Aorta (tissue), 5 donors: ENCODE measurements at regions not wholly inside any gene's neighbourhood (a gene's known extent, or its start where the extent isn't known, plus 50 kb on each side); places are given as distances from the start of the nearest gene placed in this dataset.
"Not testable (repeated sequence)": the region's sequence is repeated elsewhere in the genome, so short reads cannot be mapped to it uniquely, and the experiment has no call there.

ENCODE experiments used
- ATAC-seq: fragments of 200-7000 bp; cut with Tn5 transposase; one replicate; pipeline ENCODE4 v1.9.1; 2022; ENCODE audit warnings: moderate library complexity; ENCODE audit not compliant: low FRiP score
- DNase-seq, 2 donors: peaks; one replicate each; pipeline ENCODE4 v3.0.0-alpha.2; 2020
- H3K27ac ChIP-seq, 2 donors: one replicate each; pipeline ENCODE4 v1.5.1; 2013; ENCODE audit warnings: low read length in 2 of 2, mild to moderate bottlenecking in 2 of 2, moderate library complexity in 2 of 2, control low read depth in 1 of 2, inconsistent platforms in 1 of 2, low read depth in 1 of 2
- H3K27me3 ChIP-seq, 2 donors: one replicate each; pipeline ENCODE4 v1.6.1; 2013; ENCODE audit warnings: control low read depth in 1 of 2, low read length in 1 of 2, mild to moderate bottlenecking in 1 of 2, moderate library complexity in 1 of 2; ENCODE audit not compliant: insufficient read depth in 2 of 2, control insufficient read depth in 1 of 2
- H3K36me3 ChIP-seq, 2 donors: one replicate each; pipeline ENCODE4 v1.6.1; 2013; ENCODE audit warnings: control low read depth in 1 of 2, low read length in 1 of 2, mild to moderate bottlenecking in 1 of 2; ENCODE audit not compliant: insufficient read depth in 2 of 2, control insufficient read depth in 1 of 2
- H3K4me1 ChIP-seq, 2 donors: one replicate each; pipeline ENCODE4 v1.6.1; 2013; ENCODE audit warnings: low read length in 2 of 2, control low read depth in 1 of 2, mild to moderate bottlenecking in 1 of 2, moderate library complexity in 1 of 2; ENCODE audit not compliant: insufficient read depth in 2 of 2, control insufficient read depth in 1 of 2
- H3K4me3 ChIP-seq, 2 donors: one replicate each; pipeline ENCODE4 v1.5.1; 2013; ENCODE audit warnings: low read length in 2 of 2, control low read depth in 1 of 2, mild to moderate bottlenecking in 1 of 2
- H3K9me3 ChIP-seq: one replicate; pipeline ENCODE4 v1.6.1; 2013; ENCODE audit warnings: mild to moderate bottlenecking, low read length; ENCODE audit not compliant: control insufficient read depth
- WGBS, 2 donors: extraction: QIAGEN DNeasy Blood & Tissue Kit; methylation state at CpG; one replicate each; pipeline ENCODE4 v1.1.7; 2013; 5-methylcytosine and 5-hydroxymethylcytosine counted together
- intact Hi-C, 2 donors: fragments of 100-400 bp; cut with DNase I; formaldehyde crosslinking; loops; one replicate each; pipeline versions ENCODE4 v1.14.2 to v1.15.0; 2022
- donor health status: healthy with polysubstance abuse.
- donor health status: Bipolar disorder and iron deficiency.
- donor health status: DM: no; HTN: no; CAD: no.
- donor health status: DM: no; HTN: no; CAD: no.
- donor health status: DM: yes; HTN: yes; CAD: no.

DNA sequence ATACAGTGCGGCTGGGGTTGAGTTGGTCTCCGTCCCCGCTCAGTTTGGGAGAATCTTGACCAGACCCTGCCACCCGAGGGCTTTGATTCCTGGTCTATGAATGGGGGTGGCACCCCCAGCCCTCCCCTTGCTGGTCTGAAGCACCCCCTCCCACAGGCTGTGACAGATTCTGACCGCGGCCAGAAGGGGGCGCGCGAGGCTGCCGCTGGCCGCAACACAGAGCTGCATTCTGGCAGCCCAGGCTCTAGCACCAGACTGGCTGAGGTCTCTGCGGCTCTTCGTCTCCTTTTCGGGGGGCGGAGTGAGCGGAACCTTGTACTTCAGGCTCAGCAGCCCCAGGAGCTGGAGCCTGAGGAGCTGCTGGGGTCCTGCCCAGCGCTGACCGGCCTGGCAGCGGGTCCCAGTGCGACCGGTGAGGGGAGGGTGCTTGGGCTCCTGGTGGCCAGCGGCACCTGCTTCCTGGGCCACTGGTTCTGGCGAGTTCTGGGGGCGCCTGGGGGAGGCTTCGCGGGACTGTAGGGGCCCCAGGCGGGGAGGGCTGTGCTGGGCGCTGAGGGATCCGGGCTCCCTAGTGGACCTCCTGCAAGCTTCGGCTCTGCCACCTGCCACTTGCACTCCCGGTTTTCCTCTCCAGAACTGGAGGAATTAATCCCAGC is 1011.6 kb downstream of the KCNJ18 start:
- ATAC-seq (peak; percentile 26), DNase-seq (no peak)
- 55 to 62% methylated on average over 29 to 31 of the region's 31 CpGs for WGBS, 2 donors
- no peaks in the 10 kb centered on the region for H3K9me3 ChIP-seq
- no peaks in the 10 kb centered on the region for H3K27me3 ChIP-seq
- H3K27ac ChIP-seq = no peak overlapping the region
- intact Hi-C loops = no loop called here
- no peak overlapping the region for H3K4me3 ChIP-seq
- H3K36me3 ChIP-seq = no peaks in the 10 kb centered on the region
- no peaks in the 10 kb centered on the region for H3K4me1 ChIP-seq

DNA sequence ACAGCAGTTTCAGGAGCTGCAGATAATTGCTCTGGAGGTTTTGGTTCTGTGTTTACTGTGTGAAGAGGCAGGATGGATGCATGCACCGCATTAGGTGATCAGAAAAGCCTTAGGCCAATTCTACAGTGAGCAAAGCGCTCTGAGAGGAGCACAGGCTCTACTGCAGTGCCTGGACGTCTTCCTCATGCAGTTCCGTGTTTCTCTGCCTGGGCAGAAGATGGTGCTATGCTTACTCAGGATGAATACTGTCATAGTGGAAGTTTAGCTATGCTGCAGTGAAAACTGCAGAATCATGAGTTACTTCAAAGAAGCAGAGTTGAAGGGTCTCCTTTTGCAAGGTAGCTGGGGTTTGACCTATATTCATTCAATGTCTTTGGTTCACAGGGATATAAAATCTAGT is 1012.4 kb downstream of the KCNJ18 start:
- Histone ChIP-seq H3K27me3 (no peaks in the 10 kb centered on the region), H3K27ac (no peak overlapping the region), H3K36me3 (no peaks in the 10 kb centered on the region), H3K4me1 (no peaks in the 10 kb centered on the region), H3K4me3 (no peak overlapping the region), H3K9me3 (no peaks in the 10 kb centered on the region)
- 33 to 45% methylated on average over 4 of the region's 4 CpGs for WGBS, 2 donors
- ATAC-seq (no peak), DNase-seq (no peak)
- intact Hi-C loops = no loop called here

DNA sequence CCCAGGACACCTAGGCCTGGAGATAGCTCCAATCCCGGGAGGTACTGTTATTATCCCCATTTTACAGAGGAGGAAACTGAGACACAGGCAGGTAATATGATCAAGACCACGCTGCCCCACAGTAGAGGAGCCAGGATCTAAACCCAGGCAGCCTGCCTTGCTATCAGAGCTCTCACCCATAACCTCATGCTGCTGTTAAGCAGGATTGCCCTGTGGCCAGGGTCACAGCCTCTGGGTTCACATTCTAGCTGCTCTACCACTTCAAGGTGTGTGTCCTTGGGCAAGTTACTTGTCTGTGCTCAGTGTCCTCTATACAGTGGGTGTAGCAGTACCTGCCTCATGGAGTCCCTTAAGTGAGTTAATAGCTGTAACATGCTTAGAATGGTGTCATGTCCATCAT is 1015.3 kb downstream of the KCNJ18 start:
- Histone ChIP-seq H3K9me3 (no peaks in the 10 kb centered on the region), H3K4me1 (no peaks in the 10 kb centered on the region), H3K27me3 (no peaks in the 10 kb centered on the region), H3K27ac (no peak overlapping the region), H3K4me3 (no peak overlapping the region), H3K36me3 (no peaks in the 10 kb centered on the region)
- no peak for ATAC-seq
- no peak for DNase-seq
- WGBS, 2 donors = 47 to 48% methylated on average over 2 of the region's 2 CpGs
- intact Hi-C loops = no loop called here

DNA sequence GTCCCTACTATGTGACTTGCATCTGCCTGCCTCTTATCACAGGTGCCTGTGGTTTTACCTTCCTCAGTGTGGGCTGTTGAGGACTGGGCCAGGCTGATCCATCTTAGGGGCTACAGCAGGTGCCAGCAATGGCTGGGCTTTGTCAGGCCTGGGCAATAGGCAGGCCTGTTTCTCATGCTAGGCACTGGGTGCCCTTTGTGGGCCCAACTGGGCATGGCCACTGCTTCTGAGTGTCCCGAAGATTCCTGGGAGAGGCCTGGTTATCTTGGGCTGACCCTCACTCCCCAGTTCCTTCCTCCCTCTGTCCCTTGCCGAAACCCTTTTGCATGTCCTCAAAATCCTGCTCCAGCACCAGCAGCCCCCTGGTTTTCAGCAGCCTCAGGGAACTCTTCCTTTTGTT is 1024.9 kb downstream of the KCNJ18 start:
- H3K4me1 ChIP-seq = no peaks in the 10 kb centered on the region

DNA sequence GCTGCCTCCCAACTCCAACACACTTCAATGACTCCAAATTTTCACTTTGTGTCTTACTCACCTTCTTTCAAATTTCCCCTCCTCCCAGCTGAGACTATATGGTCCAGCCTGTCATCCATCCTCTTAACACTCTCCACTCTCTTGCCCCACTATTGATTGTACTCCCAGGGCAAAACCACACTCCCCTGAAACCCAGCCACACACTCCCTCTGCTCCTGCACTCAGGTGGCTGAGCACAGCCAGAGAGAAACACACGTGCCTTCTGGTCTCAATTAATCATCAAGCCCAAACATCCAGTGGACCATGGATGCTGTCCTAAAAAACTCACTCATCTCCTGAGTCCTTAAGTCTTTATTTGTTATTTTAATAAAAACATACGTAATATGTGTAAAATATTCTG is 1026.4 kb downstream of the KCNJ18 start:
- no peaks in the 10 kb centered on the region for H3K36me3 ChIP-seq
- intact Hi-C loops = no loop called here
- DNase-seq (no peak), ATAC-seq (no peak)
- peaks cover 2% of the 10 kb centered on the region for H3K9me3 ChIP-seq
- no peaks in the 10 kb centered on the region for H3K4me1 ChIP-seq
- WGBS, 2 donors = 19 to 25% methylated on average over 2 of the region's 2 CpGs
- H3K27ac ChIP-seq = no peak overlapping the region
- H3K4me3 ChIP-seq = no peak overlapping the region
- no peaks in the 10 kb centered on the region for H3K27me3 ChIP-seq

More for the DNA sequence above, 1024.9 kb downstream of the KCNJ18 start:
- Histone ChIP-seq H3K4me3 (no peak overlapping the region), H3K27me3 (no peaks in the 10 kb centered on the region), H3K36me3 (no peaks in the 10 kb centered on the region), H3K9me3 (peaks cover 2% of the 10 kb centered on the region), H3K27ac (no peak overlapping the region)
- DNase-seq (no peak), ATAC-seq (no peak)
- intact Hi-C loops = no loop called here
- 64 to 71% methylated on average over 2 of the region's 2 CpGs for WGBS, 2 donors

DNA sequence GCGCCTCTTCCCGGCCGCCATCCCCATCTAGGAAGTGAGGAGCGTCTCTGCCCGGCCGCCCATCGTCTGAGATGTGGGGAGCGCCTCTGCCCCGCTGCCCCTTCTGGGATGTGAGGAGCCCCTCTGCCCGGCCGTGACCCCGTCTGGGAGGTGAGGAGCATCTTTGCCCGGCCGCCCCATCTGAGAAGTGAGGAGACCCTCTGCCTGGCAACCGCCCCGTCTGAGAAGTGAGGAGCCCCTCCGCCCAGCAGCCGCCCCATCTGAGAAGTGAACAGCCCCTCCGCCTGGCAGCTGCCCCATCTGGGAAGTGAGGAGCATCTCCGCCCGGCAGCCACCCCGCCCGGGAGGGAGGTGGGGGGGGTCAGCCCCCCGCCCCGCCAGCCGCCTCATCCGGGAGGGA is 1048.7 kb downstream of the KCNJ18 start:
- H3K27ac ChIP-seq, H3K27me3 ChIP-seq, H3K9me3 ChIP-seq, H3K4me3 ChIP-seq, H3K4me1 ChIP-seq, H3K36me3 ChIP-seq, ATAC-seq, DNase-seq, intact Hi-C loops: not testable (repeated sequence)
- WGBS, 2 donors = 88 to 91% methylated on average over 22 to 27 of the region's 27 CpGs
